Testis (tissue), 2 donors: ENCODE measurements at regions not wholly inside any gene's neighbourhood (a gene's known extent, or its start where the extent isn't known, plus 50 kb on each side); places are given as distances from the start of the nearest gene placed in this dataset.

Experiments
- DNase-seq: peaks from one replicate; pipeline ENCODE4 v3.0.0-alpha.2; 2019
- H3K27ac ChIP-seq, 2 donors: fragments of 200-600 bp; sonication (generic); one replicate each; pipeline ENCODE4 v1.5.1; 2019
- H3K27me3 ChIP-seq: fragments of 200-600 bp; sonication (generic); one replicate; pipeline ENCODE4 v1.5.1; 2019
- H3K36me3 ChIP-seq: fragments of 200-600 bp; sonication (generic); one replicate; pipeline ENCODE4 v1.5.1; 2017; ENCODE audit warnings: low read depth; ENCODE audit errors: missing control alignments
- H3K4me1 ChIP-seq: fragments of 200-600 bp; sonication (generic); one replicate; pipeline ENCODE4 v1.5.1; 2019
- H3K4me3 ChIP-seq, 2 donors: fragments of 200-600 bp; sonication (generic); one replicate each; pipeline ENCODE4 v1.5.1; 2017 to 2019
- H3K9me3 ChIP-seq: fragments of 200-600 bp; sonication (generic); one replicate; pipeline ENCODE4 v1.5.1; 2017
- CTCF ChIP-seq, 3 experiments: fragments of 450-650 bp in 2 of 3; fragments of 200-600 bp in 1 of 3; sonication (generic) in 1 of 3; IDR thresholded peaks; one replicate each; pipeline ENCODE4 v1.5.1; 2016 to 2019; ENCODE audit warnings: antibody characterized with exemption in 3 of 3, mild to moderate bottlenecking in 2 of 3, moderate library complexity in 1 of 3
- POLR2A ChIP-seq: fragments of 450-650 bp; IDR thresholded peaks from one replicate; pipeline ENCODE4 v1.6.1; 2017; ENCODE audit warnings: antibody characterized with exemption, mild to moderate bottlenecking, moderate library complexity
- WGBS, 2 donors: methylation state at CpG; one replicate each; pipeline ENCODE4 v1.1.5; 2018; 5-methylcytosine and 5-hydroxymethylcytosine counted together
- intact Hi-C: fragments of 100-400 bp; cut with DNase I; formaldehyde crosslinking; loops from one replicate; pipeline ENCODE4 v1.15.1; 2023; ENCODE audit warnings: low total_unique reads

DNA sequence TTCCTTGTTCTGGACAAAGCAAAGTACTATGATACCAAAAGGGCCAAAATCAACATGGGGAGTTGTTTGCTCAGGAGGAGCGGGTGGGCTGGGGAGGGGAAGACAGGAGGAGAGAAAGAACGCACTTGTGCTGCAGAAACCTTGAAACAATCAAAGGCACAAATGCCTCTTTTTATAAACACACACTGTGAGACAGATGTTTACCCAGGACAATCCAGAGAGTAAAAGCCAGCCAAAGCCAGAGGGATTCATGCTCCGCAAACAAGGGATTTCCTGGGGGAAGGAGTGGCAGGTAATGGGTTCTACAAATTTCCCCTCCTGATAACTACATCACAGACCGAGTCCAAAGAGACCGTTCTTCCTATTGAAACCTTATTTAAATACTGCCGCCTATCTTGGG lies 323.5 kb upstream of the SKOR2 start:
- Histone ChIP-seq H3K27me3 (no peaks in the 10 kb centered on the region), H3K36me3 (no peaks in the 10 kb centered on the region), H3K4me1 (no peaks in the 10 kb centered on the region), H3K27ac (no peak overlapping the region), H3K9me3 (no peaks in the 10 kb centered on the region), H3K4me3 (no peak overlapping the region)
- DNase-seq = no peak
- intact Hi-C loops = no loop called here
- TF ChIP-seq CTCF (IDR thresholded peaks at IDR 0.05) (no peak), POLR2A (no peak)
- 59% methylated on average over 6 of the region's 6 CpGs for WGBS, 2 donors

GRCh38 chr18:47571957-47572356 lies 320.5 kb upstream of the SKOR2 start:
- DNase-seq = no peak
- H3K4me1 ChIP-seq = no peaks in the 10 kb centered on the region
- no peak for TF ChIP-seq CTCF (IDR thresholded peaks at IDR 0.05)
- TF ChIP-seq POLR2A = no peak
- no peak overlapping the region for H3K27ac ChIP-seq
- 50 to 54% methylated on average over 3 of the region's 3 CpGs for WGBS, 2 donors
- no peaks in the 10 kb centered on the region for H3K9me3 ChIP-seq
- no peaks in the 10 kb centered on the region for H3K36me3 ChIP-seq
- no peaks in the 10 kb centered on the region for H3K27me3 ChIP-seq
- H3K4me3 ChIP-seq = no peak overlapping the region
- intact Hi-C loops = no loop called here

- H3K36me3 ChIP-seq = no peaks in the 10 kb centered on the region
- H3K9me3 ChIP-seq = no peaks in the 10 kb centered on the region
- H3K4me1 ChIP-seq = no peaks in the 10 kb centered on the region
- no peak overlapping the region for H3K27ac ChIP-seq
- TF ChIP-seq CTCF (IDR thresholded peaks at IDR 0.05) = no peak
- TF ChIP-seq POLR2A = no peak
- no peak overlapping the region for H3K4me3 ChIP-seq
- 96 to 97% methylated on average over 1 of the region's 1 CpG for WGBS, 2 donors
- no peaks in the 10 kb centered on the region for H3K27me3 ChIP-seq
- intact Hi-C loops = no loop called here
- DNase-seq = no peak
Measured at GRCh38 chr18:47566809-47567208, 315.3 kb upstream of the SKOR2 start.

GRCh38 chr18:47560723-47561715 lies 309.6 kb upstream of the SKOR2 start:
- Histone ChIP-seq H3K4me1 (no peaks in the 10 kb centered on the region), H3K27me3 (no peaks in the 10 kb centered on the region), H3K36me3 (no peaks in the 10 kb centered on the region), H3K27ac (no peak overlapping the region), H3K9me3 (no peaks in the 10 kb centered on the region), H3K4me3 (no peak overlapping the region)
- 52 to 60% methylated on average over 17 of the region's 17 CpGs for WGBS, 2 donors
- TF ChIP-seq CTCF (IDR thresholded peaks at IDR 0.05) (no peak), POLR2A (no peak)
- intact Hi-C loops = no loop called here
- DNase-seq = no peak
